GM20000 (cell line): ENCODE measurements at regions not wholly inside any gene's neighbourhood (a gene's known extent, or its start where the extent isn't known, plus 50 kb on each side); places are given as distances from the start of the nearest gene placed in this dataset.

ENCODE experiments used
- DNase-seq: peaks from one replicate; pipeline ENCODE4 v3.0.0; 2012; ENCODE audit warnings: low spot score
- CTCF ChIP-seq: IDR thresholded peaks from 2 replicates; pipeline ENCODE4 v1.5.1; 2012; ENCODE audit warnings: mild to moderate bottlenecking, control low read depth; ENCODE audit errors: extremely low read depth, missing control alignments

- no peak for TF ChIP-seq CTCF
- DNase-seq, result no peak
These were observed 213.7 kb upstream of the RAB6C start for GRCh38 chr2:129765678-129766351.

GRCh38 chr2:129766374-129766993, 213.0 kb upstream of the RAB6C start:
- no peak for TF ChIP-seq CTCF
- no peak for DNase-seq

GRCh38 chr2:129767346-129768035, 212.0 kb upstream of the RAB6C start:
- DNase-seq, result no peak
- TF ChIP-seq CTCF, result no peak

- no peak for TF ChIP-seq CTCF
- DNase-seq, result no peak
These were observed 211.5 kb upstream of the RAB6C start for GRCh38 chr2:129768036-129768386.

- DNase-seq, result no peak
- no peak for TF ChIP-seq CTCF
These were observed 210.8 kb upstream of the RAB6C start for GRCh38 chr2:129768485-129769184.

- TF ChIP-seq CTCF, result no peak
- DNase-seq, result no peak
These were observed 210.1 kb upstream of the RAB6C start for GRCh38 chr2:129769185-129769991.
